GM23338 (cell line): ENCODE measurements at regions not wholly inside any gene's neighbourhood (a gene's known extent, or its start where the extent isn't known, plus 50 kb on each side); places are given as distances from the start of the nearest gene placed in this dataset.

Source experiments
- ATAC-seq: fragments of 200-7000 bp; cut with Tn5 transposase; 3 replicates; pipeline ENCODE4 v1.9.1; 2020
- DNase-seq: peaks from one replicate; pipeline ENCODE4 v3.0.0-alpha.2; 2015; ENCODE audit warnings: low spot score
- H2AFZ ChIP-seq: fragments of 200-600 bp; sonication (generic); 2 replicates; pipeline ENCODE4 v1.8.0; 2016; ENCODE audit warnings: antibody characterized with exemption, mild to moderate bottlenecking, moderate library complexity
- H3F3A ChIP-seq: fragments of 200-600 bp; sonication (generic); replicated peaks from 2 replicates; pipeline ENCODE4 v1.8.0; 2017; ENCODE audit warnings: antibody characterized with exemption, mixed run types, low read depth
- H3K27ac ChIP-seq: fragments of 200-600 bp; sonication (generic); 2 replicates; pipeline ENCODE4 v1.6.1; 2016; ENCODE audit warnings: low read depth
- H3K27me3 ChIP-seq: fragments of 200-600 bp; sonication (generic); 2 replicates; pipeline ENCODE4 v1.8.0; 2016; ENCODE audit warnings: mild to moderate bottlenecking, mixed run types, moderate library complexity; ENCODE audit not compliant: insufficient read depth
- H3K36me3 ChIP-seq: fragments of 200-600 bp; sonication (generic); 2 replicates; pipeline ENCODE4 v1.8.0; 2016; ENCODE audit warnings: mild to moderate bottlenecking; ENCODE audit not compliant: insufficient read depth
- H3K4me1 ChIP-seq: fragments of 200-600 bp; sonication (generic); 2 replicates; pipeline ENCODE4 v1.8.0; 2016; ENCODE audit warnings: mild to moderate bottlenecking, moderate library complexity; ENCODE audit not compliant: insufficient read depth
- H3K4me2 ChIP-seq: fragments of 200-600 bp; sonication (generic); 2 replicates; pipeline ENCODE4 v1.7.1; 2017; ENCODE audit warnings: mixed run types
- H3K4me3 ChIP-seq: fragments of 200-600 bp; sonication (generic); 2 replicates; pipeline ENCODE4 v1.6.1; 2016; ENCODE audit warnings: mixed run types
- H3K79me2 ChIP-seq: fragments of 200-600 bp; sonication (generic); replicated peaks from 2 replicates; pipeline ENCODE4 v1.8.0; 2017; ENCODE audit warnings: mild to moderate bottlenecking; ENCODE audit not compliant: insufficient read depth
- H3K9me2 ChIP-seq: fragments of 200-600 bp; sonication (generic); 2 replicates; pipeline ENCODE4 v1.8.0; 2017; ENCODE audit not compliant: insufficient read depth
- H4K20me1 ChIP-seq: fragments of 200-600 bp; sonication (generic); replicated peaks from 2 replicates; pipeline ENCODE4 v1.8.0; 2017; ENCODE audit warnings: mild to moderate bottlenecking; ENCODE audit not compliant: insufficient read depth
- H3K27ac Mint-ChIP-seq: 2 replicates; pipeline ENCODE4 v1.8.0; 2020; ENCODE audit warnings: inconsistent platforms, mild to moderate bottlenecking, moderate library complexity, mixed read lengths
- H3K27me3 Mint-ChIP-seq: 3 replicates; pipeline ENCODE4 v1.8.0; 2022; ENCODE audit warnings: low read depth, mild to moderate bottlenecking, moderate library complexity, mixed read lengths, inconsistent platforms; ENCODE audit not compliant: insufficient read depth, poor library complexity
- H3K36me3 Mint-ChIP-seq: 3 replicates; pipeline ENCODE4 v1.8.0; 2021; ENCODE audit warnings: low read depth, mild to moderate bottlenecking, inconsistent platforms, moderate library complexity, mixed read lengths
- H3K4me1 Mint-ChIP-seq: 3 replicates; pipeline ENCODE4 v1.8.0; 2020; ENCODE audit warnings: mild to moderate bottlenecking, inconsistent platforms, mixed read lengths
- H3K4me3 Mint-ChIP-seq: 3 replicates; pipeline ENCODE4 v1.8.0; 2021; ENCODE audit warnings: moderate library complexity, mild to moderate bottlenecking, inconsistent platforms, mixed read lengths
- H3K9me3 Mint-ChIP-seq: 3 replicates; pipeline ENCODE4 v1.8.0; 2020; ENCODE audit warnings: moderate library complexity, mild to moderate bottlenecking, inconsistent platforms, mixed read lengths
- ETS1 ChIP-seq: IDR thresholded peaks from 2 replicates; pipeline ENCODE4 v1.6.1; 2016; ENCODE audit warnings: antibody characterized with exemption
- EZH2 ChIP-seq: fragments of 200-600 bp; sonication (generic); IDR thresholded peaks from one replicate; pipeline ENCODE4 v1.8.0; 2017; ENCODE audit warnings: antibody characterized with exemption, mild to moderate bottlenecking, low read depth; ENCODE audit not compliant: unreplicated experiment
- REST ChIP-seq: IDR thresholded peaks from one replicate; pipeline ENCODE4 v1.6.1; 2018; ENCODE audit warnings: antibody characterized with exemption; ENCODE audit not compliant: unreplicated experiment
- STAT1 ChIP-seq: IDR thresholded peaks from one replicate; pipeline ENCODE4 v1.6.1; 2016; ENCODE audit warnings: antibody characterized with exemption; ENCODE audit not compliant: unreplicated experiment
- ZNF331 ChIP-seq: fragments of 250-450 bp; sonication (Bioruptor Pico); IDR thresholded peaks from 2 replicates; pipeline ENCODE4 v1.5.0; 2020; ENCODE audit warnings: low read depth, mild to moderate bottlenecking, moderate library complexity
- ZNF462 ChIP-seq: fragments of 250-450 bp; sonication (Bioruptor Pico); IDR thresholded peaks from 2 replicates; pipeline ENCODE4 v1.5.0; 2020; ENCODE audit warnings: mild to moderate bottlenecking, moderate library complexity

- DNase-seq = no peak
- H3K4me2 ChIP-seq = no peak overlapping the region
- no peak overlapping the region for H2AFZ ChIP-seq
- no peak overlapping the region for H3K27ac ChIP-seq
- H3K4me3 ChIP-seq = no peak overlapping the region
- no peaks in the 10 kb centered on the region for H3K79me2 ChIP-seq
- H3K4me1 ChIP-seq = peaks cover 3% of the 10 kb centered on the region; the same call in 1 of the 2 replicates
- no peaks in the 10 kb centered on the region for H4K20me1 ChIP-seq
- no peaks in the 10 kb centered on the region for H3K36me3 ChIP-seq
- H3F3A ChIP-seq = no peaks in the 10 kb centered on the region
- H3K4me1 Mint-ChIP-seq = peaks cover 16% of the 10 kb centered on the region; the same call in 2 of the 3 replicates
- no peaks in the 10 kb centered on the region for H3K9me3 Mint-ChIP-seq
- no peak for ATAC-seq
- H3K27me3 ChIP-seq = no peaks in the 10 kb centered on the region
- no peak overlapping the region for H3K27ac Mint-ChIP-seq
- no peaks in the 10 kb centered on the region for H3K9me2 ChIP-seq
- TF ChIP-seq REST (no peak), ZNF331 (no peak), ETS1 (no peak), STAT1 (no peak), ZNF462 (no peak), EZH2 (no peak)
- H3K36me3 Mint-ChIP-seq = no peaks in the 10 kb centered on the region
- H3K27me3 Mint-ChIP-seq = no peaks in the 10 kb centered on the region
- H3K4me3 Mint-ChIP-seq = no peak overlapping the region
Observed at GRCh38 chr4:174147863-174148262, 135.6 kb downstream of the FBXO8 start.
